NOMO-1 (cell line): ENCODE measurements at regions not wholly inside any gene's neighbourhood (a gene's known extent, or its start where the extent isn't known, plus 50 kb on each side); places are given as distances from the start of the nearest gene placed in this dataset.
A peak's percentile ranks its signal among the peaks of the same experiment; 100 is the strongest.

Experiments used
- DNase-seq, 2 experiments: peaks; one replicate each; lab custom pipeline; 2025; ENCODE audit not compliant: unreplicated experiment in 2 of 2; lab: John Stamatoyannopoulos, UW

- DNase-seq = no peak
These were observed 1879.3 kb upstream of the WWC1 start for GRCh38 chr5:166412191-166412590.

- no peak for DNase-seq
These were observed 1864.2 kb upstream of the WWC1 start for GRCh38 chr5:166427211-166427610.

GRCh38 chr5:166428264-166428803, 1863.1 kb upstream of the WWC1 start:
- no peak for DNase-seq

GRCh38 chr5:166430491-166431319, 1860.7 kb upstream of the WWC1 start:
- no peak for DNase-seq

- DNase-seq = no peak
These were observed 1860.0 kb upstream of the WWC1 start for GRCh38 chr5:166431456-166431855.

- no peak for DNase-seq
These were observed 1857.8 kb upstream of the WWC1 start for GRCh38 chr5:166433679-166434078.

GRCh38 chr5:166436872-166437271, 1854.6 kb upstream of the WWC1 start:
- DNase-seq = no peak

GRCh38 chr5:166486348-166486747, 1805.1 kb upstream of the WWC1 start:
- no peak for DNase-seq

GRCh38 chr5:166488560-166488959, 1802.9 kb upstream of the WWC1 start:
- no peak for DNase-seq

GRCh38 chr5:166493040-166493439, 1798.4 kb upstream of the WWC1 start:
- DNase-seq = no peak

GRCh38 chr5:166493612-166494011, 1797.8 kb upstream of the WWC1 start:
- no peak for DNase-seq

GRCh38 chr5:166497496-166498104, 1793.8 kb upstream of the WWC1 start:
- no peak for DNase-seq

- DNase-seq = no peak
These were observed 1791.8 kb upstream of the WWC1 start for GRCh38 chr5:166499447-166500240.

GRCh38 chr5:166503506-166503905, 1787.9 kb upstream of the WWC1 start:
- no peak for DNase-seq

- DNase-seq = no peak
These were observed 1786.4 kb upstream of the WWC1 start for GRCh38 chr5:166505067-166505466.

GRCh38 chr5:166505544-166505943, 1785.9 kb upstream of the WWC1 start:
- DNase-seq = no peak

- DNase-seq = no peak
These were observed 1783.5 kb upstream of the WWC1 start for GRCh38 chr5:166507810-166508425.

- peak in 1 of 2 experiments; percentile 3 for DNase-seq
These were observed 1782.4 kb upstream of the WWC1 start for GRCh38 chr5:166509085-166509484.

- no peak for DNase-seq
These were observed 1773.5 kb upstream of the WWC1 start for GRCh38 chr5:166517976-166518375.

GRCh38 chr5:166523206-166523605, 1768.2 kb upstream of the WWC1 start:
- no peak for DNase-seq

GRCh38 chr5:166529200-166529599, 1762.2 kb upstream of the WWC1 start:
- no peak for DNase-seq
